WTC11 (cell line): ENCODE measurements at regions not wholly inside any gene's neighbourhood (a gene's known extent, or its start where the extent isn't known, plus 50 kb on each side); places are given as distances from the start of the nearest gene placed in this dataset.

ENCODE experiments used
- ATAC-seq: fragments of 200-7000 bp; cut with Tn5 transposase; 2 replicates; pipeline ENCODE4 v1.10.0; 2021; ENCODE audit warnings: mild to moderate bottlenecking, moderate library complexity
- CTCF ChIA-PET: fragments of 300-600 bp; sonication (Branson Sonifier 250); formaldehyde crosslinking; loops from one replicate; lab custom pipeline; 2021; ENCODE audit warnings: antibody characterized with exemption; lab: Charles Lee
- POLR2A ChIA-PET: fragments of 350-600 bp; sonication (Branson Sonifier 250); formaldehyde crosslinking; loops from one replicate; lab custom pipeline; 2021; ENCODE audit warnings: antibody characterized with exemption; lab: Charles Lee
- DNase-seq: peaks from one replicate; pipeline ENCODE4 v3.0.0; 2021; ENCODE audit warnings: low spot score
- H3K27ac Mint-ChIP-seq: 2 replicates; pipeline ENCODE4 v1.8.0; 2021; ENCODE audit warnings: mixed read lengths
- H3K27me3 Mint-ChIP-seq: 2 replicates; pipeline ENCODE4 v1.8.0; 2021; ENCODE audit warnings: low read depth, mild to moderate bottlenecking, moderate library complexity, mixed read lengths
- H3K36me3 Mint-ChIP-seq: 2 replicates; pipeline ENCODE4 v1.8.0; 2021; ENCODE audit warnings: mixed read lengths
- H3K4me1 Mint-ChIP-seq: 2 replicates; pipeline ENCODE4 v1.8.0; 2022; ENCODE audit warnings: mixed read lengths
- H3K4me3 Mint-ChIP-seq: 2 replicates; pipeline ENCODE4 v1.8.0; 2021; ENCODE audit warnings: mild to moderate bottlenecking, moderate library complexity, mixed read lengths
- H3K9me3 Mint-ChIP-seq: 2 replicates; pipeline ENCODE4 v1.8.0; 2021; ENCODE audit warnings: mixed read lengths
- ARID4B ChIP-seq: sonication (generic); formaldehyde crosslinking; IDR thresholded peaks from 2 replicates; pipeline ENCODE4 v1.8.0; 2023; ENCODE audit warnings: missing genetic modification reagents, mild to moderate bottlenecking, borderline replicate concordance
- CDX4 ChIP-seq: fragments of 250-450 bp; sonication (Bioruptor Pico); IDR thresholded peaks from 2 replicates; pipeline ENCODE4 v1.9.0; 2021; ENCODE audit warnings: moderate library complexity, mild to moderate bottlenecking, inconsistent platforms, borderline replicate concordance
- EMX1 ChIP-seq: fragments of 250-450 bp; sonication (Bioruptor Pico); IDR thresholded peaks from 2 replicates; pipeline ENCODE4 v1.8.0; 2021; ENCODE audit warnings: mild to moderate bottlenecking
- FOXP4 ChIP-seq: sonication (generic); formaldehyde crosslinking; IDR thresholded peaks from 2 replicates; pipeline ENCODE4 v1.8.0; 2022; ENCODE audit warnings: mild to moderate bottlenecking, missing genetic modification reagents
- MXD4 ChIP-seq: fragments of 250-450 bp; sonication (Bioruptor Pico); IDR thresholded peaks from 2 replicates; pipeline ENCODE4 v1.8.0; 2021; ENCODE audit warnings: mild to moderate bottlenecking, moderate library complexity, borderline replicate concordance
- NFATC4 ChIP-seq: fragments of 250-450 bp; sonication (Bioruptor Pico); IDR thresholded peaks from 2 replicates; pipeline ENCODE4 v1.9.0; 2021; ENCODE audit warnings: mild to moderate bottlenecking
- NFYB ChIP-seq: sonication (generic); formaldehyde crosslinking; conservative IDR thresholded peaks from 2 replicates; pipeline ENCODE4 v1.8.0; 2022; ENCODE audit warnings: low read depth, missing genetic modification reagents
- NR2C2 ChIP-seq: sonication (generic); formaldehyde crosslinking; IDR thresholded peaks from 2 replicates; pipeline ENCODE4 v1.8.0; 2022; ENCODE audit warnings: mild to moderate bottlenecking, missing genetic modification reagents
- ZMAT4 ChIP-seq: fragments of 250-450 bp; sonication (Bioruptor Pico); IDR thresholded peaks from 2 replicates; pipeline ENCODE4 v1.9.0; 2021; ENCODE audit warnings: mild to moderate bottlenecking
- ZNF317 ChIP-seq: sonication (generic); formaldehyde crosslinking; IDR thresholded peaks from 2 replicates; pipeline ENCODE4 v1.8.1; 2023; ENCODE audit warnings: low read depth, mild to moderate bottlenecking, moderate library complexity, missing genetic modification reagents, borderline replicate concordance
- TF ChIP-seq, protein P1 (sequence below): sonication (generic); formaldehyde crosslinking; conservative IDR thresholded peaks from 2 replicates; pipeline ENCODE4 v1.8.1; 2023; ENCODE audit warnings: mild to moderate bottlenecking, low read depth, missing genetic modification reagents, moderate library complexity
- TF ChIP-seq, protein P2 (sequence below): fragments of 200-600 bp; IDR thresholded peaks from 2 replicates; pipeline ENCODE4 v1.8.0; 2022; ENCODE audit warnings: antibody characterized with exemption
- TF ChIP-seq, protein P3 (sequence below): fragments of 250-450 bp; sonication (Bioruptor Pico); IDR thresholded peaks from 2 replicates; pipeline ENCODE4 v2.1.2; 2022; ENCODE audit warnings: mild to moderate bottlenecking, moderate library complexity
- TF ChIP-seq, protein P4 (sequence below): sonication (generic); formaldehyde crosslinking; IDR thresholded peaks from 2 replicates; pipeline ENCODE4 v1.8.1; 2023; ENCODE audit warnings: mild to moderate bottlenecking, missing genetic modification reagents, moderate library complexity
- TF ChIP-seq, protein P5 (sequence below): sonication (generic); formaldehyde crosslinking; IDR thresholded peaks from 2 replicates; pipeline ENCODE4 v1.8.0; 2023; ENCODE audit warnings: missing genetic modification reagents

DNA sequence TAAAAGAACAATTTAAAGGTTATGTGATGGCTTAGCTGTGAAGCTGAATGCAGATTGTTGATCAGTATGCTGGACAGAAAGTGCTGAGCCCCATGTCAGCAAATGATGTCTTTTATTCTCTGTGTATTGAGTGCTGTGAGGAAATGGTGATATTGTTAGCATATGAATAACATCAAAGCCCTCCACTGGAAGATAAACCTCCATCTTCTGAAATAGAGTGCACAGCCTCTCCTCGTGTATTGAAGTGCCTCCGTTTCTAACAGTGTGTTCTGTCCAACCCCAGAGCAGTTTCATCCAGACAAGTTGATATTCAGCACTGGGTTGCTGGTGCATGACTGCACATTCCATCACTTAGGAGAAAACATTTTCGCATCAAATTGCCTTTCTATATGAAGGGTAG lies 242.9 kb downstream of the CSNK1G3 start:
- CTCF ChIA-PET = no interaction called here
- H3K27me3 Mint-ChIP-seq = no peaks in the 10 kb centered on the region; the same call in 1 of the 2 replicates
- peaks cover 23% of the 10 kb centered on the region for H3K4me1 Mint-ChIP-seq
- no peaks in the 10 kb centered on the region; the same call in none of the 2 replicates for H3K36me3 Mint-ChIP-seq
- no peak overlapping the region for H3K27ac Mint-ChIP-seq
- no peak overlapping the region for H3K4me3 Mint-ChIP-seq
- DNase-seq (no peak), ATAC-seq (no peak)
- TF ChIP-seq, protein P1, sequence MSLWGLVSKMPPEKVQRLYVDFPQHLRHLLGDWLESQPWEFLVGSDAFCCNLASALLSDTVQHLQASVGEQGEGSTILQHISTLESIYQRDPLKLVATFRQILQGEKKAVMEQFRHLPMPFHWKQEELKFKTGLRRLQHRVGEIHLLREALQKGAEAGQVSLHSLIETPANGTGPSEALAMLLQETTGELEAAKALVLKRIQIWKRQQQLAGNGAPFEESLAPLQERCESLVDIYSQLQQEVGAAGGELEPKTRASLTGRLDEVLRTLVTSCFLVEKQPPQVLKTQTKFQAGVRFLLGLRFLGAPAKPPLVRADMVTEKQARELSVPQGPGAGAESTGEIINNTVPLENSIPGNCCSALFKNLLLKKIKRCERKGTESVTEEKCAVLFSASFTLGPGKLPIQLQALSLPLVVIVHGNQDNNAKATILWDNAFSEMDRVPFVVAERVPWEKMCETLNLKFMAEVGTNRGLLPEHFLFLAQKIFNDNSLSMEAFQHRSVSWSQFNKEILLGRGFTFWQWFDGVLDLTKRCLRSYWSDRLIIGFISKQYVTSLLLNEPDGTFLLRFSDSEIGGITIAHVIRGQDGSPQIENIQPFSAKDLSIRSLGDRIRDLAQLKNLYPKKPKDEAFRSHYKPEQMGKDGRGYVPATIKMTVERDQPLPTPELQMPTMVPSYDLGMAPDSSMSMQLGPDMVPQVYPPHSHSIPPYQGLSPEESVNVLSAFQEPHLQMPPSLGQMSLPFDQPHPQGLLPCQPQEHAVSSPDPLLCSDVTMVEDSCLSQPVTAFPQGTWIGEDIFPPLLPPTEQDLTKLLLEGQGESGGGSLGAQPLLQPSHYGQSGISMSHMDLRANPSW (CRISPR knock-in tag) = no peak
- TF ChIP-seq MXD4 (no peak), NFYB (CRISPR knock-in tag) (no peak), FOXP4 (CRISPR knock-in tag) (no peak), NFATC4 (CRISPR knock-in tag) (no peak)
- no peaks in the 10 kb centered on the region; the same call in 1 of the 2 replicates for H3K9me3 Mint-ChIP-seq
- POLR2A ChIA-PET = no interaction called here

- TF ChIP-seq, protein P2, sequence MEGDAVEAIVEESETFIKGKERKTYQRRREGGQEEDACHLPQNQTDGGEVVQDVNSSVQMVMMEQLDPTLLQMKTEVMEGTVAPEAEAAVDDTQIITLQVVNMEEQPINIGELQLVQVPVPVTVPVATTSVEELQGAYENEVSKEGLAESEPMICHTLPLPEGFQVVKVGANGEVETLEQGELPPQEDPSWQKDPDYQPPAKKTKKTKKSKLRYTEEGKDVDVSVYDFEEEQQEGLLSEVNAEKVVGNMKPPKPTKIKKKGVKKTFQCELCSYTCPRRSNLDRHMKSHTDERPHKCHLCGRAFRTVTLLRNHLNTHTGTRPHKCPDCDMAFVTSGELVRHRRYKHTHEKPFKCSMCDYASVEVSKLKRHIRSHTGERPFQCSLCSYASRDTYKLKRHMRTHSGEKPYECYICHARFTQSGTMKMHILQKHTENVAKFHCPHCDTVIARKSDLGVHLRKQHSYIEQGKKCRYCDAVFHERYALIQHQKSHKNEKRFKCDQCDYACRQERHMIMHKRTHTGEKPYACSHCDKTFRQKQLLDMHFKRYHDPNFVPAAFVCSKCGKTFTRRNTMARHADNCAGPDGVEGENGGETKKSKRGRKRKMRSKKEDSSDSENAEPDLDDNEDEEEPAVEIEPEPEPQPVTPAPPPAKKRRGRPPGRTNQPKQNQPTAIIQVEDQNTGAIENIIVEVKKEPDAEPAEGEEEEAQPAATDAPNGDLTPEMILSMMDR = no peak
- TF ChIP-seq, protein P3, sequence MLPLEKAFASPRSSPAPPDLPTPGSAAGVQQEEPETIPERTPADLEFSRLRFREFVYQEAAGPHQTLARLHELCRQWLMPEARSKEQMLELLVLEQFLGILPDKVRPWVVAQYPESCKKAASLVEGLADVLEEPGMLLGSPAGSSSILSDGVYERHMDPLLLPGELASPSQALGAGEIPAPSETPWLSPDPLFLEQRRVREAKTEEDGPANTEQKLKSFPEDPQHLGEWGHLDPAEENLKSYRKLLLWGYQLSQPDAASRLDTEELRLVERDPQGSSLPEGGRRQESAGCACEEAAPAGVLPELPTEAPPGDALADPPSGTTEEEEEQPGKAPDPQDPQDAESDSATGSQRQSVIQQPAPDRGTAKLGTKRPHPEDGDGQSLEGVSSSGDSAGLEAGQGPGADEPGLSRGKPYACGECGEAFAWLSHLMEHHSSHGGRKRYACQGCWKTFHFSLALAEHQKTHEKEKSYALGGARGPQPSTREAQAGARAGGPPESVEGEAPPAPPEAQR = no peak
- TF ChIP-seq, protein P4, sequence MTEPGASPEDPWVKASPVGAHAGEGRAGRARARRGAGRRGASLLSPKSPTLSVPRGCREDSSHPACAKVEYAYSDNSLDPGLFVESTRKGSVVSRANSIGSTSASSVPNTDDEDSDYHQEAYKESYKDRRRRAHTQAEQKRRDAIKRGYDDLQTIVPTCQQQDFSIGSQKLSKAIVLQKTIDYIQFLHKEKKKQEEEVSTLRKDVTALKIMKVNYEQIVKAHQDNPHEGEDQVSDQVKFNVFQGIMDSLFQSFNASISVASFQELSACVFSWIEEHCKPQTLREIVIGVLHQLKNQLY = no peak
- no peak for TF ChIP-seq NR2C2 (CRISPR knock-in tag)
- no peak for TF ChIP-seq EMX1 (CRISPR knock-in tag)
- no peak for TF ChIP-seq CDX4 (CRISPR knock-in tag)
- TF ChIP-seq, protein P5, sequence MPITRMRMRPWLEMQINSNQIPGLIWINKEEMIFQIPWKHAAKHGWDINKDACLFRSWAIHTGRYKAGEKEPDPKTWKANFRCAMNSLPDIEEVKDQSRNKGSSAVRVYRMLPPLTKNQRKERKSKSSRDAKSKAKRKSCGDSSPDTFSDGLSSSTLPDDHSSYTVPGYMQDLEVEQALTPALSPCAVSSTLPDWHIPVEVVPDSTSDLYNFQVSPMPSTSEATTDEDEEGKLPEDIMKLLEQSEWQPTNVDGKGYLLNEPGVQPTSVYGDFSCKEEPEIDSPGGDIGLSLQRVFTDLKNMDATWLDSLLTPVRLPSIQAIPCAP (CRISPR knock-in tag) = no peak
- no peak for TF ChIP-seq ZNF317 (CRISPR knock-in tag)
- no peak for TF ChIP-seq ARID4B
- no peak for TF ChIP-seq ZMAT4 (CRISPR knock-in tag)
- TF ChIP-seq, all 79 proteins: peak for 0
- Mint-ChIP-seq H3K4me3 (no peak overlapping the region), H3K27me3 (no peaks in the 10 kb centered on the region), H3K36me3 (no peaks in the 10 kb centered on the region; the same call in none of the 2 replicates), H3K4me1 (peaks cover 23% of the 10 kb centered on the region), H3K9me3 (no peaks in the 10 kb centered on the region; the same call in 1 of the 2 replicates), H3K27ac (no peak overlapping the region)
- DNase-seq (no peak), ATAC-seq (no peak)
- ChIA-PET CTCF (no interaction called here), POLR2A (no interaction called here)
These were observed 242.2 kb downstream of the CSNK1G3 start for GRCh38 chr5:123753937-123754891.
